ENCODE measurements at regions not wholly inside any gene's neighbourhood (a gene's known extent, or its start where the extent isn't known, plus 50 kb on each side); places are given as distances from the start of the nearest gene placed in this dataset.

- TF ChIP-seq CTCF (IDR thresholded peaks at IDR 0.05) (no peak), POLR2A (IDR thresholded peaks at IDR 0.05) (no peak)
These were observed 223.0 kb downstream of the SNX10 start for GRCh38 chr7:26514633-26515032.

Measured in Peyer's patch (tissue), 4 donors.